Chondrocyte (in vitro differentiated cells): ENCODE measurements at regions not wholly inside any gene's neighbourhood (a gene's known extent, or its start where the extent isn't known, plus 50 kb on each side); places are given as distances from the start of the nearest gene placed in this dataset.

Source experiments
- DNase-seq: peaks from one replicate; pipeline ENCODE4 v3.0.0; 2021; ENCODE audit warnings: mixed read lengths, low spot score
- H3K27ac Mint-ChIP-seq: one replicate; pipeline ENCODE4 v1.8.0; 2021; ENCODE audit warnings: mild to moderate bottlenecking, moderate library complexity, mixed read lengths; ENCODE audit not compliant: unreplicated experiment
- H3K27me3 Mint-ChIP-seq: 2 replicates; pipeline ENCODE4 v1.8.0; 2021; ENCODE audit warnings: low read depth, mixed read lengths
- H3K36me3 Mint-ChIP-seq: 2 replicates; pipeline ENCODE4 v1.8.0; 2021; ENCODE audit warnings: low read depth, mixed read lengths
- H3K4me1 Mint-ChIP-seq: 2 replicates; pipeline ENCODE4 v1.8.0; 2021; ENCODE audit warnings: low read depth, mild to moderate bottlenecking, mixed read lengths
- H3K4me3 Mint-ChIP-seq: one replicate; pipeline ENCODE4 v1.8.0; 2021; ENCODE audit warnings: mild to moderate bottlenecking, moderate library complexity, mixed read lengths; ENCODE audit not compliant: unreplicated experiment
- H3K9me3 Mint-ChIP-seq: 2 replicates; pipeline ENCODE4 v1.8.0; 2021; ENCODE audit warnings: low read depth, mixed read lengths
- CTCF ChIP-seq: fragments of 200-600 bp; sonication (generic); IDR thresholded peaks from 2 replicates; pipeline ENCODE4 v1.5.0; 2021; ENCODE audit warnings: antibody characterized with exemption, mild to moderate bottlenecking, moderate library complexity

- no peak for DNase-seq
- no peak overlapping the region for H3K27ac Mint-ChIP-seq
- H3K27me3 Mint-ChIP-seq, result peaks cover 2% of the 10 kb centered on the region
- no peaks in the 10 kb centered on the region for H3K9me3 Mint-ChIP-seq
- TF ChIP-seq CTCF, result no peak
- no peak overlapping the region for H3K4me3 Mint-ChIP-seq
- H3K36me3 Mint-ChIP-seq, result no peaks in the 10 kb centered on the region
- H3K4me1 Mint-ChIP-seq, result no peaks in the 10 kb centered on the region
Observed at GRCh38 chr11:42764936-42765335, 546.9 kb upstream of the API5 start.

DNA sequence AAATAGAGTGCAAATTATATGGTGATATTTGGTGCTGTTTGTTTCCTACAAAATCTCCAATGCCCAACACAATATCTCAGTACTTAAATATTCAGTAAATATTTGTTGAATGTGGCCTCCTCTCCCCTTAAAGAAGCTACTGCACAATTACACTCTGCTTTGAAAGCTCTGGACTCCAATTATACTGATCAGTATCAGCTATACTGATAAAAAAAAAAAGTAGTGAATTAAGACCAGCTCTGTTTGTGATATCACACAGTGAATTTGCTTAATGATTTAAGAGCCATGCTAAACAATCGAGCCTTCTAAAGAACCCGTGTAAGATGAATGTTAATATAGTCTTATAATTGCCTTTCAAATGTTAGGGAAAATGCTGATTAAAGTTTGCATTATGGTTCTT is 543.2 kb upstream of the API5 start:
- Mint-ChIP-seq H3K4me1 (no peaks in the 10 kb centered on the region), H3K36me3 (no peaks in the 10 kb centered on the region), H3K9me3 (no peaks in the 10 kb centered on the region), H3K27me3 (peaks cover 14% of the 10 kb centered on the region), H3K4me3 (no peak overlapping the region), H3K27ac (no peak overlapping the region)
- DNase-seq, result no peak
- no peak for TF ChIP-seq CTCF

DNA sequence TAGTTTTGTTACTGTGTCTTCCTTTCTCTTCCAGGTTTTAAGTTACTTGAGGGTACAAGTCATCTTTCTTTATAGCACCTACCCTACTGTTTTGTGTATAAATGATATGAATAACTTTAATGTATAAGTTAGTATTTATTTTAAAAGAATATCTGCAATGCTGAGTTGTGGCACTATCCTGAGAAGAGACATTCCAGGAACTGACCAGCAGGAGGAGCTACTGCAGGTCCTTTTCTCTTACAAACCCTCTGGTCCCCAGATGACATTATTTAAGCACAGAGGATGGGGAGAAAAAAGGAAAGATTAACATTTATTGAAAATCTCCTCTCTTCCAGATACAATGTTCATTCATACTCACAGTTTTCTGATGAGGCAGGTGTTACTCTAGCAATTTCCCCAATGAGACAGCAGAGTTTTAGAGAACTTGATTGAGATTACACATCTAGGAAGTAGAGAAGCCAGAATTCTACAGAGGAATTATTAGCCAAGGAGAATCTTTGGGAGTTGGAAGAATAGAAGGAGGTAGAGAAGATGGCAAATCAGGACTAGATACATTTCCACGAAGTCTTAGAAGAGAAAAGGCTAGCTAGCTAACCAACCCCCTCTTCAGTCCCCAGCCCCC is 541.2 kb upstream of the API5 start:
- H3K27me3 Mint-ChIP-seq, result peaks cover 16% of the 10 kb centered on the region
- DNase-seq, result no peak
- peak; percentile 81 for TF ChIP-seq CTCF
- H3K27ac Mint-ChIP-seq, result no peak overlapping the region
- no peaks in the 10 kb centered on the region for H3K36me3 Mint-ChIP-seq
- no peaks in the 10 kb centered on the region for H3K9me3 Mint-ChIP-seq
- H3K4me3 Mint-ChIP-seq, result no peak overlapping the region
- no peaks in the 10 kb centered on the region for H3K4me1 Mint-ChIP-seq

- no peak overlapping the region for H3K4me3 Mint-ChIP-seq
- H3K9me3 Mint-ChIP-seq, result no peaks in the 10 kb centered on the region
- no peaks in the 10 kb centered on the region for H3K36me3 Mint-ChIP-seq
- DNase-seq, result no peak
- TF ChIP-seq CTCF, result no peak
- peaks cover 16% of the 10 kb centered on the region for H3K27me3 Mint-ChIP-seq
- H3K4me1 Mint-ChIP-seq, result no peaks in the 10 kb centered on the region
- H3K27ac Mint-ChIP-seq, result no peak overlapping the region
Observed at GRCh38 chr11:42772886-42773285, 538.9 kb upstream of the API5 start.

DNA sequence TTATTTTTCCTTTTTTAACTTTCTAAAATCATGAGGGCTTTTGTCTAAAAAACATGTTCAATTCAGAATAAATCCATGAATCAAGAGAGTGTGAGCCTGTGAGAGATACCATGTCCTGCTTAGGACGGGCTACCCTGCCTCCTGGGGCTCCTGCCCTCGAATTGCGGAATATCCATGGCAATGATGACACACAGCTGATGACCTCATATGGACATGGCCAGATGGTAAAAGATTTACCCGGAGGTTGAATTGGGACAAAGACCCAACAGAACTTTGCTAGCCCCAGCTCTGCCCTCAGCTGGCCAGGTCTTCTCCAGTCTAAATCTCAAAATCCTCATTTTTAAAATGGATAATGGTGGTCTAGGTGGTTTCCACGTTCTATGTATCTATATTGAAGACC is 538.1 kb upstream of the API5 start:
- H3K9me3 Mint-ChIP-seq, result no peaks in the 10 kb centered on the region
- no peaks in the 10 kb centered on the region for H3K4me1 Mint-ChIP-seq
- no peak for DNase-seq
- no peak overlapping the region for H3K27ac Mint-ChIP-seq
- no peak for TF ChIP-seq CTCF
- no peaks in the 10 kb centered on the region for H3K36me3 Mint-ChIP-seq
- H3K27me3 Mint-ChIP-seq, result peaks cover 16% of the 10 kb centered on the region
- no peak overlapping the region for H3K4me3 Mint-ChIP-seq
